ENCODE measurements at regions not wholly inside any gene's neighbourhood (a gene's known extent, or its start where the extent isn't known, plus 50 kb on each side); places are given as distances from the start of the nearest gene placed in this dataset.

GRCh38 chr13:108525827-108526226 lies 103.6 kb upstream of the MYO16 start:
- H3K79me2 ChIP-seq (ENCODE audit: insufficient read depth, low read length): no peaks in the 10 kb centered on the region
- no peak for DNase-seq (ENCODE audit: low read depth, low spot score)
- H3K9me3 ChIP-seq (ENCODE audit: control insufficient read depth in 1 of 2, insufficient read depth in 1 of 2, low read depth in 1 of 2, low read length in 2 of 2): no peaks in the 10 kb centered on the region
- H3K27ac ChIP-seq (ENCODE audit: low read depth, low read length): no peak overlapping the region
- no peak overlapping the region for H3K4me3 ChIP-seq (replicated peaks in 1 of 2; ENCODE audit: low read depth in 1 of 2, low read length in 2 of 2)
- intact Hi-C loops (cut with micrococcal nuclease): no loop called here
- POLR2A ChIA-PET: no interaction called here
- CTCF ChIA-PET: no interaction called here
- no peaks in the 10 kb centered on the region for H3K4me1 ChIP-seq (ENCODE audit: control insufficient read depth in 1 of 2, insufficient read depth in 2 of 2, low read length in 2 of 2)
- no peaks in the 10 kb centered on the region for H4K20me1 ChIP-seq (ENCODE audit: insufficient read depth)
- no peak overlapping the region for H3K4me2 ChIP-seq (ENCODE audit: low read length)
- H3K9ac ChIP-seq (ENCODE audit: low read length): no peak overlapping the region
- no TSS peak for BruUV-seq (replicated peaks)
- H2AFZ ChIP-seq (ENCODE audit: low read depth, low read length, poor library complexity, severe bottlenecking): no peak overlapping the region
- 0 out of 2 replicates have a peak, but pooled peaks cover 9% of the 10 kb centered on the region for H3K27me3 ChIP-seq (ENCODE audit: insufficient read depth, low read length)
- RAD21 ChIA-PET (ENCODE audit: low non-redundant PET in 1 of 2, low total read pairs in 2 of 2, uncharacterized antibody in 2 of 2, unreplicated experiment in 2 of 2): no interaction called here
- ATAC-seq: no peak
- TF ChIP-seq SP1 (IDR thresholded peaks at IDR 0.05; ENCODE audit: low read depth): no peak
- no peak for TF ChIP-seq CEBPB (IDR thresholded peaks at IDR 0.05; ENCODE audit: low read depth)
- TF ChIP-seq ATF3 (IDR thresholded peaks at IDR 0.05): no peak
- no peak for TF ChIP-seq YY1 (IDR thresholded peaks at IDR 0.05; ENCODE audit: extremely low read depth, insufficient replicate concordance, low read depth, low read length)
- TF ChIP-seq EZH2phosphoT487 (IDR thresholded peaks at IDR 0.05; ENCODE audit: borderline replicate concordance): no peak
- no peak for TF ChIP-seq SIN3A (IDR thresholded peaks at IDR 0.05; ENCODE audit: low read depth)
- no peak for TF ChIP-seq ZBTB33 (IDR thresholded peaks at IDR 0.05; ENCODE audit: extremely low read depth, insufficient replicate concordance, low read length)
- TF ChIP-seq ELF1 (IDR thresholded peaks at IDR 0.05; ENCODE audit: borderline replicate concordance, low read depth): no peak
- TF ChIP-seq FOSL1 (IDR thresholded peaks at IDR 0.05; ENCODE audit: low read depth): no peak
- no peak for TF ChIP-seq JUND (IDR thresholded peaks at IDR 0.05)
- no peak for TF ChIP-seq EGR1 (IDR thresholded peaks at IDR 0.05; ENCODE audit: low read depth)
- no peak for TF ChIP-seq MAX (IDR thresholded peaks at IDR 0.05)
- TF ChIP-seq SRF (IDR thresholded peaks at IDR 0.05; ENCODE audit: low read depth): no peak
- TF ChIP-seq POLR2AphosphoS5 (IDR thresholded peaks at IDR 0.05; ENCODE audit: low read depth, low read length): no peak
- no peak for TF ChIP-seq TCF7L2 (IDR thresholded peaks at IDR 0.05; ENCODE audit: borderline replicate concordance, extremely low read depth, insufficient read depth, insufficient read length)
- TF ChIP-seq ZFX (IDR thresholded peaks at IDR 0.05): no peak
- no peak for TF ChIP-seq POLR2A (IDR thresholded peaks at IDR 0.05; ENCODE audit: borderline replicate concordance, extremely low read depth, insufficient read depth, insufficient read length)
- TF ChIP-seq CTCF (IDR thresholded peaks at IDR 0.05 in 2 of 3, conservative IDR thresholded peaks at IDR 0.05 in 1 of 3; ENCODE audit: borderline replicate concordance in 1 of 3, insufficient read depth in 1 of 3, low read depth in 2 of 3, low read length in 2 of 3): no peak
- TF ChIP-seq RAD21 (IDR thresholded peaks at IDR 0.05; ENCODE audit: low read depth): no peak
- H3K9me2 ChIP-seq (ENCODE audit: insufficient read depth): no peaks in the 10 kb centered on the region
- H3K36me3 ChIP-seq (ENCODE audit: control insufficient read depth in 1 of 2, insufficient read depth in 2 of 2, low read length in 2 of 2): no peaks in the 10 kb centered on the region; a peak in 1 of 4 replicates

All from HCT116 (cell line).